ENCODE measurements at regions not wholly inside any gene's neighbourhood (a gene's known extent, or its start where the extent isn't known, plus 50 kb on each side); places are given as distances from the start of the nearest gene placed in this dataset.

GRCh38 chr5:93831449-93831848, 90.0 kb upstream of the POU5F2 start:
- DNase-seq = no peak
- WGBS (ENCODE audit: insufficient coverage) = 95% methylated on average over 2 of the region's 2 CpGs
- Mint-ChIP-seq H3K4me1 (peaks cover 0 to 6% of the 10 kb centered on the region in 2 donors), H3K27me3 (ENCODE audit: low read depth in 2 of 2) (no peaks in the 10 kb centered on the region), H3K9me3 (peaks cover 0 to 2% of the 10 kb centered on the region in 2 donors), H3K4me3 (no peak overlapping the region), H3K27ac (no peak overlapping the region), H3K36me3 (peaks cover 7% of the 10 kb centered on the region)
- no peaks in the 10 kb centered on the region for H3K27me3 ChIP-seq (ENCODE audit: control insufficient read depth, insufficient read depth, low read length)
- H3K36me3 ChIP-seq (ENCODE audit: control insufficient read depth, insufficient read depth, low read length) = no peaks in the 10 kb centered on the region
- H3K4me1 ChIP-seq (ENCODE audit: control insufficient read depth, insufficient read depth, low read length) = no peaks in the 10 kb centered on the region
- H3K4me3 ChIP-seq (ENCODE audit: low read length) = no peak overlapping the region
- intact Hi-C loops (cut with micrococcal nuclease) = no loop called here
- no peak overlapping the region for H3K27ac ChIP-seq (ENCODE audit: low read length)
- no peak for ATAC-seq
- no peaks in the 10 kb centered on the region for H3K9me3 ChIP-seq (ENCODE audit: control insufficient read depth, insufficient read depth, low read length)
- TF ChIP-seq, protein P1, sequence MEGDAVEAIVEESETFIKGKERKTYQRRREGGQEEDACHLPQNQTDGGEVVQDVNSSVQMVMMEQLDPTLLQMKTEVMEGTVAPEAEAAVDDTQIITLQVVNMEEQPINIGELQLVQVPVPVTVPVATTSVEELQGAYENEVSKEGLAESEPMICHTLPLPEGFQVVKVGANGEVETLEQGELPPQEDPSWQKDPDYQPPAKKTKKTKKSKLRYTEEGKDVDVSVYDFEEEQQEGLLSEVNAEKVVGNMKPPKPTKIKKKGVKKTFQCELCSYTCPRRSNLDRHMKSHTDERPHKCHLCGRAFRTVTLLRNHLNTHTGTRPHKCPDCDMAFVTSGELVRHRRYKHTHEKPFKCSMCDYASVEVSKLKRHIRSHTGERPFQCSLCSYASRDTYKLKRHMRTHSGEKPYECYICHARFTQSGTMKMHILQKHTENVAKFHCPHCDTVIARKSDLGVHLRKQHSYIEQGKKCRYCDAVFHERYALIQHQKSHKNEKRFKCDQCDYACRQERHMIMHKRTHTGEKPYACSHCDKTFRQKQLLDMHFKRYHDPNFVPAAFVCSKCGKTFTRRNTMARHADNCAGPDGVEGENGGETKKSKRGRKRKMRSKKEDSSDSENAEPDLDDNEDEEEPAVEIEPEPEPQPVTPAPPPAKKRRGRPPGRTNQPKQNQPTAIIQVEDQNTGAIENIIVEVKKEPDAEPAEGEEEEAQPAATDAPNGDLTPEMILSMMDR (IDR thresholded peaks at IDR 0.05) = no peak

DNA sequence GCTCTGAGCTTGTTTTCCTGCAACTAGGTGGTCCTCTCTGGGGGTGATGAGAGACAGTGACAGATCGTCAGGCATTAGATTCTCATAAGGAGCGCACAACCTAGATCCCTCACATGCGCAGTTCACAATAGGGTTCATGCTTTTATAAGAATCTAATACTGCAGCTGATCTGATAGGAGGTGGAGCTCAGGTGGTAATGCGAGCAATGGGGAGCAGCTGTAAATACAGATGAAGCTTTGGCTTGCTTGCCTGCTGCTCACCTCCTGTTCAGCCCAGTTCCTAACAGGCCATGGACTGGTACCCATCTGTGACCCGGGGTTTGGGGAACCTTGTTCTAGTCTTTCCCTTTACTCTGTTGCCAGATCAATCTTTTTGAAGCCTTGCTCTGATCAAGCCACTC, 89.5 kb upstream of the POU5F2 start:
- ATAC-seq = no peak
- H3K36me3 ChIP-seq (ENCODE audit: control insufficient read depth, insufficient read depth, low read length) = no peaks in the 10 kb centered on the region
- TF ChIP-seq, protein P1 (IDR thresholded peaks at IDR 0.05) = no peak
- H3K27me3 ChIP-seq (ENCODE audit: control insufficient read depth, insufficient read depth, low read length) = no peaks in the 10 kb centered on the region
- Mint-ChIP-seq H3K27ac (no peak overlapping the region), H3K9me3 (peaks cover 0 to 2% of the 10 kb centered on the region in 2 donors), H3K27me3 (ENCODE audit: low read depth in 2 of 2) (no peaks in the 10 kb centered on the region), H3K4me1 (peaks cover 0 to 6% of the 10 kb centered on the region in 2 donors), H3K4me3 (no peak overlapping the region), H3K36me3 (peaks cover 7% of the 10 kb centered on the region)
- H3K4me1 ChIP-seq (ENCODE audit: control insufficient read depth, insufficient read depth, low read length) = no peaks in the 10 kb centered on the region
- no peak for DNase-seq
- H3K27ac ChIP-seq (ENCODE audit: low read length) = no peak overlapping the region
- whole genome bisulfite sequencing (ENCODE audit: insufficient coverage) = 99% methylated on average over 5 of the region's 5 CpGs
- intact Hi-C loops (cut with micrococcal nuclease) = no loop called here
- H3K9me3 ChIP-seq (ENCODE audit: control insufficient read depth, insufficient read depth, low read length) = no peaks in the 10 kb centered on the region
- H3K4me3 ChIP-seq (ENCODE audit: low read length) = no peak overlapping the region

DNA sequence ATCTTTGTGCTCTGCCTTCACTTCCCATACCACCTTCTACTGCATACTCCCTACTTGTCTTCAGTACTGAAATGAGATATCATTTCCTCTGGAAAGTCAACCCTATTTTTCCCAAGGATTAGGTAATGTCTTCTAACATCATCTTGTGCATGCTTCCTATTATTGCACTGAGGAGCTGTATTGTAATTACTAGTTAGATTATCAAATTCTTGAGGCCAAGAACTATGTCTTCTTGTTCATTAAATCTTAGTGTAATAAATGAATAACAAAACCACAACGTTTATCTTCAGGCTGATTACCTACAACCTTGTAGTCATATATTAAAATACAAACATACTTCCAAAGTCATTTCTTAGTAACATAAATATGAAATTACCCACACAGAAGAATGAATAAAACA, 87.9 kb upstream of the POU5F2 start:
- no peaks in the 10 kb centered on the region for H3K27me3 Mint-ChIP-seq (ENCODE audit: low read depth in 2 of 2)
- H3K4me1 Mint-ChIP-seq = peaks cover 0 to 6% of the 10 kb centered on the region in 2 donors
- Histone ChIP-seq H3K27ac (ENCODE audit: low read length) (no peak overlapping the region), H3K9me3 (ENCODE audit: control insufficient read depth, insufficient read depth, low read length) (no peaks in the 10 kb centered on the region), H3K27me3 (ENCODE audit: control insufficient read depth, insufficient read depth, low read length) (no peaks in the 10 kb centered on the region), H3K4me3 (ENCODE audit: low read length) (no peak overlapping the region), H3K36me3 (ENCODE audit: control insufficient read depth, insufficient read depth, low read length) (no peaks in the 10 kb centered on the region), H3K4me1 (ENCODE audit: control insufficient read depth, insufficient read depth, low read length) (no peaks in the 10 kb centered on the region)
- TF ChIP-seq, protein P1 (IDR thresholded peaks at IDR 0.05) = no peak
- ATAC-seq (no peak), DNase-seq (no peak)
- H3K36me3 Mint-ChIP-seq = peaks cover 7% of the 10 kb centered on the region
- no peak overlapping the region for H3K27ac Mint-ChIP-seq
- no CpG with 5 or more reads among the region's 1 CpG for WGBS (ENCODE audit: insufficient coverage)
- peaks cover 0 to 2% of the 10 kb centered on the region in 2 donors for H3K9me3 Mint-ChIP-seq
- intact Hi-C loops (cut with micrococcal nuclease) = no loop called here
- no peak overlapping the region for H3K4me3 Mint-ChIP-seq

GRCh38 chr5:93821891-93822415, 80.6 kb upstream of the POU5F2 start:
- intact Hi-C loops (cut with micrococcal nuclease) = no loop called here
- Histone ChIP-seq H3K4me3 (ENCODE audit: low read length) (no peak overlapping the region), H3K27me3 (ENCODE audit: control insufficient read depth, insufficient read depth, low read length) (no peaks in the 10 kb centered on the region), H3K9me3 (ENCODE audit: control insufficient read depth, insufficient read depth, low read length) (no peaks in the 10 kb centered on the region), H3K4me1 (ENCODE audit: control insufficient read depth, insufficient read depth, low read length) (no peaks in the 10 kb centered on the region), H3K27ac (ENCODE audit: low read length) (no peak overlapping the region), H3K36me3 (ENCODE audit: control insufficient read depth, insufficient read depth, low read length) (peaks cover 2% of the 10 kb centered on the region)
- ATAC-seq (no peak), DNase-seq (no peak)
- H3K9me3 Mint-ChIP-seq = no peaks in the 10 kb centered on the region
- no peak overlapping the region for H3K4me3 Mint-ChIP-seq
- H3K4me1 Mint-ChIP-seq = no peaks in the 10 kb centered on the region
- H3K36me3 Mint-ChIP-seq = no peaks in the 10 kb centered on the region
- TF ChIP-seq, protein P1 (IDR thresholded peaks at IDR 0.05) = no peak
- WGBS (ENCODE audit: insufficient coverage) = 96% methylated on average over 2 of the region's 4 CpGs
- H3K27ac Mint-ChIP-seq = no peak overlapping the region
- no peaks in the 10 kb centered on the region for H3K27me3 Mint-ChIP-seq (ENCODE audit: low read depth in 2 of 2)
